Ovary (tissue), 3 donors: ENCODE measurements at regions not wholly inside any gene's neighbourhood (a gene's known extent, or its start where the extent isn't known, plus 50 kb on each side); places are given as distances from the start of the nearest gene placed in this dataset.

Source experiments
- EP300 ChIP-seq: sonication (generic); formaldehyde crosslinking; IDR thresholded peaks from one replicate; pipeline ENCODE4 v1.6.1; 2017; ENCODE audit warnings: antibody characterized with exemption
- POLR2A ChIP-seq: fragments of 450-650 bp; IDR thresholded peaks from one replicate; pipeline ENCODE4 v1.6.1; 2017; ENCODE audit warnings: antibody characterized with exemption, mild to moderate bottlenecking, moderate library complexity
- TF ChIP-seq, protein P1 (sequence below), 3 donors: fragments of 450-650 bp in 2 of 3; fragments of 200-600 bp in 1 of 3; IDR thresholded peaks; one replicate each; pipeline versions ENCODE4 v1.5.1 to v1.8.0; 2016 to 2022; ENCODE audit warnings: antibody characterized with exemption in 3 of 3, mild to moderate bottlenecking in 1 of 3
- donor health status: DM: no; HTN: no; CAD: no.

DNA sequence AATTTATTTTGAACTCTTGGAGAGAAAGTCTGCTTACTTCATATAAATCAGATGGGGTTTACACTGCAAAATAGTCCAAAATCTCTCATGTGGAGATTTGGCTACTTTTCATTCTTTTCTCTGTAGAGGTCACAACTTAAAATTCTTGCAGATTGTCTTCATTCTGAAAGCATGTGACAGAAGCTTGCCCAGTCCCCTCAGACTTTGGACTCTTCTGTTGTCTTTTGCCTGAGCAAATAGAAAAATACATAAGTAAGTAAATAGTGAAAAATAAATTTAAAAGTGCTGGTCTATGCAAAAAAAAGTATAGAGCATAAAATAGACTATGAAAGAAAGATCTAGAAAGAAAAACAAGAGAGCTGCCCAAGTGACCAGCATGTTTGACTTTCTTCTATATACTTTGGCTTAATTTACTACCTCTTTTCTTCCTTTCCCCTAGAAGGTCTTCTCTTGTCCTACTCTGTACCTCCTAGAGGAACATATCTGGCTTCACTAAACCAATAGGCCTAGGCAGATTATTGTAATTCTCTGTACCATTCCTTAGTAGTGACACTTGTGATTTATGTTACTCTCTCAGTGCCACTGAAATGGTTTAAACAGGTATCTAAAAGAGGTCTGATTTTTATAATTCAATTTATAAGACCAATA, 260.9 kb downstream of the TENT5A start:
- TF ChIP-seq POLR2A (no peak), EP300 (no peak)
- TF ChIP-seq, protein P1, sequence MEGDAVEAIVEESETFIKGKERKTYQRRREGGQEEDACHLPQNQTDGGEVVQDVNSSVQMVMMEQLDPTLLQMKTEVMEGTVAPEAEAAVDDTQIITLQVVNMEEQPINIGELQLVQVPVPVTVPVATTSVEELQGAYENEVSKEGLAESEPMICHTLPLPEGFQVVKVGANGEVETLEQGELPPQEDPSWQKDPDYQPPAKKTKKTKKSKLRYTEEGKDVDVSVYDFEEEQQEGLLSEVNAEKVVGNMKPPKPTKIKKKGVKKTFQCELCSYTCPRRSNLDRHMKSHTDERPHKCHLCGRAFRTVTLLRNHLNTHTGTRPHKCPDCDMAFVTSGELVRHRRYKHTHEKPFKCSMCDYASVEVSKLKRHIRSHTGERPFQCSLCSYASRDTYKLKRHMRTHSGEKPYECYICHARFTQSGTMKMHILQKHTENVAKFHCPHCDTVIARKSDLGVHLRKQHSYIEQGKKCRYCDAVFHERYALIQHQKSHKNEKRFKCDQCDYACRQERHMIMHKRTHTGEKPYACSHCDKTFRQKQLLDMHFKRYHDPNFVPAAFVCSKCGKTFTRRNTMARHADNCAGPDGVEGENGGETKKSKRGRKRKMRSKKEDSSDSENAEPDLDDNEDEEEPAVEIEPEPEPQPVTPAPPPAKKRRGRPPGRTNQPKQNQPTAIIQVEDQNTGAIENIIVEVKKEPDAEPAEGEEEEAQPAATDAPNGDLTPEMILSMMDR (IDR thresholded peaks at IDR 0.05), result no peak
